Esophagus muscularis mucosa (tissue), 4 donors: ENCODE measurements at regions not wholly inside any gene's neighbourhood (a gene's known extent, or its start where the extent isn't known, plus 50 kb on each side); places are given as distances from the start of the nearest gene placed in this dataset.

Source experiments
- DNase-seq: peaks from one replicate; pipeline ENCODE4 v3.0.0-alpha.2; 2017; ENCODE audit errors: extremely low spot score
- H3K27ac ChIP-seq, 4 donors: fragments of 200-600 bp; sonication (generic); replicated peaks in 1 of 4; 1 replicate in 3 of 4; 2 replicates in 1 of 4; pipeline ENCODE4 v1.5.1; 2016 to 2019; ENCODE audit warnings: mild to moderate bottlenecking in 1 of 4
- H3K27me3 ChIP-seq, 4 donors: fragments of 200-600 bp; sonication (generic); one replicate each; pipeline versions ENCODE4 v1.5.1 to v1.6.0; 2016 to 2019
- H3K36me3 ChIP-seq, 4 donors: fragments of 200-600 bp; sonication (generic); one replicate each; pipeline ENCODE4 v1.5.1; 2016 to 2019
- H3K4me1 ChIP-seq, 4 donors: fragments of 200-600 bp; sonication (generic); one replicate each; pipeline ENCODE4 v1.5.1; 2016 to 2019
- H3K4me3 ChIP-seq, 4 donors: fragments of 200-600 bp; sonication (generic); 1 replicate in 2 of 4; 2 replicates in 2 of 4; pipeline ENCODE4 v1.5.1; 2016 to 2019; ENCODE audit warnings: mild to moderate bottlenecking in 4 of 4, moderate library complexity in 1 of 4
- H3K9me3 ChIP-seq, 4 donors: fragments of 200-600 bp; sonication (generic); 1 replicate in 3 of 4; 2 replicates in 1 of 4; pipeline ENCODE4 v1.5.1; 2016 to 2019
- EP300 ChIP-seq: sonication (generic); formaldehyde crosslinking; IDR thresholded peaks from one replicate; pipeline ENCODE4 v1.6.1; 2017; ENCODE audit warnings: antibody characterized with exemption
- POLR2A ChIP-seq: fragments of 450-650 bp; IDR thresholded peaks from one replicate; pipeline ENCODE4 v1.6.1; 2017; ENCODE audit warnings: antibody characterized with exemption, moderate library complexity, mild to moderate bottlenecking, low read depth
- POLR2AphosphoS5 ChIP-seq, 2 donors: sonication (generic); formaldehyde crosslinking; IDR thresholded peaks; one replicate each; pipeline ENCODE4 v1.6.1; 2017; ENCODE audit warnings: antibody characterized with exemption in 2 of 2
- WGBS: methylation state at CpG from one replicate; pipeline ENCODE4 v1.1.5; 2018; 5-methylcytosine and 5-hydroxymethylcytosine counted together
- intact Hi-C: fragments of 100-400 bp; cut with DNase I; formaldehyde crosslinking; loops from one replicate; pipeline ENCODE4 v1.15.1; 2023
- TF ChIP-seq, protein P1 (sequence below), 3 experiments: fragments of 200-600 bp in 2 of 3; fragments of 450-650 bp in 1 of 3; sonication (generic) in 2 of 3; IDR thresholded peaks; one replicate each; pipeline ENCODE4 v1.5.1; 2017 to 2019; ENCODE audit warnings: antibody characterized with exemption in 3 of 3, mild to moderate bottlenecking in 2 of 3, moderate library complexity in 1 of 3

GRCh38 chr10:117761695-117762094 lies 219.1 kb downstream of the EMX2 start:
- WGBS, result 59% methylated on average over 6 of the region's 6 CpGs

DNA sequence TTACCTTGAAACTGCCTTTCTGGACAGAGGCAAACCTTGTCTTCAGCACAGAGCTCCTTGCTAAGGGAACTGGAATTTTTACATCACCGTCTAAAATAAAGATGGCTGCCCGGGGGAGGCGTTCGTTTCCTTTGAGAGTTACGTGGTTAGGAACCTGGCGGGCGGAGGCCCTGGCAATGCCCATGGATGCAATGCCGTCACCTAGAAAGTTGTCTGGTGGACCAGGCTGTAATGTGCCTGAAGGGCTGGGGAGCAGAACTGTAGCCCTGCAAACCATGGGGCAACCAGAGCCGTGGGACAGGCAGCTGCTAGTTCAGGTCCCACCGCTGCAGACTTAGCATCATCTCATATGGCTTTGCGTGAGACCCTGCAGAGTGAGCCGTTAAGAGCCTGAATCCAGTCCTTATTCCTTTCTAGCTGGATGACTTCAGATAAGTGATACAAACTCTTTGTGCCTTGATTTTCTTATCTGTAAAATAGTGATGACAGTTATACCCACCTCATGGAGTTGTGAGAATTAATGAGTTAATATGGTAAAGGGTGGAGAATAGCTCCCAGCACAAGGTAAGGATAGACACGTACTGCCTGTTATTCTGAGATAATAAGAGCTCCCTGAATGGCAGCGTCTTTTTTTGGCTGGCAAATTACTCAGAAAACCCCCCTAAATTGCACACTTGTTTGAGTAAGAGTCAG lies 219.7 kb downstream of the EMX2 start:
- H3K9me3 ChIP-seq, result no peaks in the 10 kb centered on the region
- H3K27ac ChIP-seq, result no peak overlapping the region
- H3K27me3 ChIP-seq, result peaks cover 0 to 24% (median 3%) of the 10 kb centered on the region in 4 donors
- no peak overlapping the region for H3K4me3 ChIP-seq
- intact Hi-C loops, result no loop called here
- no peaks in the 10 kb centered on the region for H3K4me1 ChIP-seq
- DNase-seq, result no peak
- TF ChIP-seq POLR2A (no peak), EP300 (no peak), POLR2AphosphoS5 (IDR thresholded peaks at IDR 0.05) (no peak)
- TF ChIP-seq, protein P1, sequence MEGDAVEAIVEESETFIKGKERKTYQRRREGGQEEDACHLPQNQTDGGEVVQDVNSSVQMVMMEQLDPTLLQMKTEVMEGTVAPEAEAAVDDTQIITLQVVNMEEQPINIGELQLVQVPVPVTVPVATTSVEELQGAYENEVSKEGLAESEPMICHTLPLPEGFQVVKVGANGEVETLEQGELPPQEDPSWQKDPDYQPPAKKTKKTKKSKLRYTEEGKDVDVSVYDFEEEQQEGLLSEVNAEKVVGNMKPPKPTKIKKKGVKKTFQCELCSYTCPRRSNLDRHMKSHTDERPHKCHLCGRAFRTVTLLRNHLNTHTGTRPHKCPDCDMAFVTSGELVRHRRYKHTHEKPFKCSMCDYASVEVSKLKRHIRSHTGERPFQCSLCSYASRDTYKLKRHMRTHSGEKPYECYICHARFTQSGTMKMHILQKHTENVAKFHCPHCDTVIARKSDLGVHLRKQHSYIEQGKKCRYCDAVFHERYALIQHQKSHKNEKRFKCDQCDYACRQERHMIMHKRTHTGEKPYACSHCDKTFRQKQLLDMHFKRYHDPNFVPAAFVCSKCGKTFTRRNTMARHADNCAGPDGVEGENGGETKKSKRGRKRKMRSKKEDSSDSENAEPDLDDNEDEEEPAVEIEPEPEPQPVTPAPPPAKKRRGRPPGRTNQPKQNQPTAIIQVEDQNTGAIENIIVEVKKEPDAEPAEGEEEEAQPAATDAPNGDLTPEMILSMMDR (IDR thresholded peaks at IDR 0.05), result no peak
- 76% methylated on average over 14 of the region's 14 CpGs for WGBS
- H3K36me3 ChIP-seq, result no peaks in the 10 kb centered on the region

More at GRCh38 chr10:117761695-117762094, 219.1 kb downstream of the EMX2 start:
- H3K4me1 ChIP-seq, result no peaks in the 10 kb centered on the region
- no peaks in the 10 kb centered on the region for H3K9me3 ChIP-seq
- no peak for TF ChIP-seq POLR2AphosphoS5 (IDR thresholded peaks at IDR 0.05)
- TF ChIP-seq, protein P1 (IDR thresholded peaks at IDR 0.05), result no peak
- no peak for TF ChIP-seq EP300
- TF ChIP-seq POLR2A, result no peak
- H3K27me3 ChIP-seq, result peaks cover 0 to 24% (median 3%) of the 10 kb centered on the region in 4 donors
- no peaks in the 10 kb centered on the region for H3K36me3 ChIP-seq
- H3K27ac ChIP-seq, result no peak overlapping the region
- no peak for DNase-seq
- intact Hi-C loops, result no loop called here
- H3K4me3 ChIP-seq, result no peak overlapping the region

- Histone ChIP-seq H3K36me3 (no peaks in the 10 kb centered on the region), H3K27ac (no peak overlapping the region), H3K27me3 (peaks cover 0 to 24% (median 3%) of the 10 kb centered on the region in 4 donors), H3K4me1 (no peaks in the 10 kb centered on the region), H3K9me3 (no peaks in the 10 kb centered on the region), H3K4me3 (no peak overlapping the region)
- DNase-seq, result no peak
- intact Hi-C loops, result no loop called here
- TF ChIP-seq, protein P1 (IDR thresholded peaks at IDR 0.05), result no peak
- TF ChIP-seq POLR2AphosphoS5 (IDR thresholded peaks at IDR 0.05), result no peak
- TF ChIP-seq POLR2A, result no peak
- no peak for TF ChIP-seq EP300
- 70% methylated on average over 9 of the region's 9 CpGs for WGBS
These were observed 220.2 kb downstream of the EMX2 start for GRCh38 chr10:117762819-117763172.

DNA sequence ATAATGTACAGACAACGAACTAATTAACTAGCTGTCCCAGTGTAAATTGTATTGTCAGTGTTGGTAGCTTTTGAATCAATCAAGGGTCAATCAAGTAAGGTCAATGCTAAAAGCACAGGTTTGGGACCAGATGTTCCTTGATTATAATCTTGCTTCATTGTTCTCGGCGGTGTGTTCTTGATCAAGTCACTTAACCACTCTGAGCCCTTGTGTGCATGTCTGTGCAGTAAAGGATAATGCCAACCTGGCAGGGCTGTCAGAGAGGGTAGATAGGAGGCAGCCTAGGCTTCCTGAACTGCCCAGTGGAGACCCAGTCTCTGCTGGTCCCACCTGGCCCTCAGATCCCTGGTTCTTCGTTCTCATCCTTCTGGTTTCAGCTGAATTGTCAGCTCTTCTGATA lies 221.0 kb downstream of the EMX2 start:
- Histone ChIP-seq H3K4me3 (no peak overlapping the region), H3K4me1 (no peaks in the 10 kb centered on the region), H3K27me3 (peaks cover 0 to 24% (median 3%) of the 10 kb centered on the region in 4 donors), H3K36me3 (no peaks in the 10 kb centered on the region), H3K9me3 (no peaks in the 10 kb centered on the region), H3K27ac (no peak overlapping the region)
- DNase-seq, result no peak
- WGBS, result 81% methylated on average over 4 of the region's 4 CpGs
- intact Hi-C loops, result no loop called here
- TF ChIP-seq POLR2A (no peak), POLR2AphosphoS5 (IDR thresholded peaks at IDR 0.05) (no peak), EP300 (no peak)
- TF ChIP-seq, protein P1 (IDR thresholded peaks at IDR 0.05), result no peak
